HepG2 (cell line): ENCODE measurements at regions not wholly inside any gene's neighbourhood (a gene's known extent, or its start where the extent isn't known, plus 50 kb on each side); places are given as distances from the start of the nearest gene placed in this dataset.

Experiments
- AGO2 ChIP-seq: fragments of 200-400 bp; formaldehyde crosslinking; optimal IDR thresholded peaks from 2 replicates; pipeline ENCODE3; 2017; ENCODE audit warnings: mild to moderate bottlenecking, low read depth, low read length, moderate library complexity
- ARHGAP35 ChIP-seq: sonication (generic); formaldehyde crosslinking; IDR thresholded peaks from 2 replicates; pipeline ENCODE4 v1.9.0; 2022; ENCODE audit warnings: mild to moderate bottlenecking, inconsistent platforms, moderate library complexity, missing genetic modification reagents, borderline replicate concordance
- ATF5 ChIP-seq: sonication (generic); formaldehyde crosslinking; IDR thresholded peaks from 2 replicates; pipeline ENCODE4 v1.4.0; 2020; ENCODE audit warnings: mild to moderate bottlenecking, low read depth, missing genetic modification reagents
- HNF4A ChIP-seq: sonication (generic); formaldehyde crosslinking; IDR thresholded peaks from 2 replicates; pipeline ENCODE4 v1.4.0; 2020; ENCODE audit warnings: missing genetic modification reagents
- NFIC ChIP-seq: IDR thresholded peaks from 2 replicates; pipeline ENCODE4 v1.6.1; 2012; ENCODE audit warnings: mild to moderate bottlenecking, low read length, inconsistent platforms
- NR3C1 ChIP-seq: sonication (generic); formaldehyde crosslinking; IDR thresholded peaks from 2 replicates; pipeline ENCODE4 v1.4.0; 2020; ENCODE audit warnings: missing genetic modification reagents
- RELA ChIP-seq: sonication (generic); formaldehyde crosslinking; IDR thresholded peaks from 2 replicates; pipeline ENCODE4 v1.4.0; 2020; ENCODE audit warnings: missing genetic modification reagents
- SKIL ChIP-seq: sonication (generic); formaldehyde crosslinking; IDR thresholded peaks from 2 replicates; pipeline ENCODE4 v1.8.0; 2022; ENCODE audit warnings: missing genetic modification reagents, mild to moderate bottlenecking, moderate library complexity, borderline replicate concordance
- SNAPC2 ChIP-seq: sonication (generic); formaldehyde crosslinking; IDR thresholded peaks from 2 replicates; pipeline ENCODE4 v1.8.1; 2022; ENCODE audit warnings: mild to moderate bottlenecking, missing genetic modification reagents
- SOX6 ChIP-seq, 2 experiments: fragments of 450-650 bp in 1 of 2; sonication (generic) in 1 of 2; formaldehyde crosslinking in 1 of 2; IDR thresholded peaks; 2 replicates each; pipeline versions ENCODE4 v1.4.0 to v1.6.1; 2017 to 2020; ENCODE audit warnings: antibody characterized with exemption in 1 of 2, mild to moderate bottlenecking in 1 of 2, missing genetic modification reagents in 1 of 2
- TBL1XR1 ChIP-seq: fragments of 150-350 bp; IDR thresholded peaks from 2 replicates; pipeline ENCODE4 v1.6.1; 2014; ENCODE audit warnings: borderline replicate concordance, low read length; ENCODE audit not compliant: partially characterized antibody
- YY1 ChIP-seq: IDR thresholded peaks from 2 replicates; pipeline ENCODE4 v1.6.1; 2011; ENCODE audit warnings: low read length, low read depth, moderate library complexity, mild to moderate bottlenecking; ENCODE audit not compliant: insufficient read depth, insufficient replicate concordance
- ZFP36L1 ChIP-seq: sonication (generic); formaldehyde crosslinking; IDR thresholded peaks from 2 replicates; pipeline ENCODE4 v1.8.0; 2022; ENCODE audit warnings: mild to moderate bottlenecking, missing genetic modification reagents, moderate library complexity
- ZNF530 ChIP-seq: sonication (generic); formaldehyde crosslinking; IDR thresholded peaks from 2 replicates; pipeline ENCODE4 v1.5.0; 2020; ENCODE audit warnings: low read depth, mild to moderate bottlenecking, missing genetic modification reagents
- ZNF547 ChIP-seq: sonication (generic); formaldehyde crosslinking; IDR thresholded peaks from 2 replicates; pipeline ENCODE4 v1.5.1; 2020; ENCODE audit warnings: mild to moderate bottlenecking, missing genetic modification reagents
- ZNF609 ChIP-seq: sonication (generic); formaldehyde crosslinking; IDR thresholded peaks from 2 replicates; pipeline ENCODE4 v1.4.0; 2020; ENCODE audit warnings: mild to moderate bottlenecking, missing genetic modification reagents, borderline replicate concordance
- ZNF691 ChIP-seq: sonication (generic); formaldehyde crosslinking; IDR thresholded peaks from 2 replicates; pipeline ENCODE4 v1.4.0; 2020; ENCODE audit warnings: missing genetic modification reagents, low read depth, mild to moderate bottlenecking, borderline replicate concordance

GRCh38 chrX:121244511-121244910 lies 197.1 kb downstream of the GLUD2 start (continued):
- TF ChIP-seq SKIL (no peak), ATF5 (CRISPR knock-in tag) (no peak), ZNF691 (CRISPR knock-in tag) (no peak), SNAPC2 (no peak), ZNF530 (CRISPR knock-in tag) (no peak), ZNF547 (no peak), TBL1XR1 (no peak), ARHGAP35 (CRISPR knock-in tag) (no peak), NR3C1 (no peak), SOX6 (IDR thresholded peaks at IDR 0.05) (no peak), SOX6 (CRISPR knock-in tag; IDR thresholded peaks at IDR 0.05) (peak; percentile 79), YY1 (no peak), ZFP36L1 (CRISPR knock-in tag) (no peak), AGO2 (no peak), ZNF609 (CRISPR knock-in tag) (peak; percentile 81; the same call in 1 of the 2 replicates), RELA (CRISPR knock-in tag) (no peak), NFIC (peak; percentile 95), HNF4A (0 out of 2 replicates have a peak, but pooled peaks have one; percentile 13)
